IPS-NIHi11 (cell line): ENCODE measurements at regions not wholly inside any gene's neighbourhood (a gene's known extent, or its start where the extent isn't known, plus 50 kb on each side); places are given as distances from the start of the nearest gene placed in this dataset.
"Not testable (repeated sequence)": the region's sequence is repeated elsewhere in the genome, so short reads cannot be mapped to it uniquely, and the experiment has no call there.

Experiments used
- DNase-seq: peaks from one replicate; pipeline ENCODE4 v3.0.0; 2012; ENCODE audit warnings: mixed read lengths, low spot score

DNA sequence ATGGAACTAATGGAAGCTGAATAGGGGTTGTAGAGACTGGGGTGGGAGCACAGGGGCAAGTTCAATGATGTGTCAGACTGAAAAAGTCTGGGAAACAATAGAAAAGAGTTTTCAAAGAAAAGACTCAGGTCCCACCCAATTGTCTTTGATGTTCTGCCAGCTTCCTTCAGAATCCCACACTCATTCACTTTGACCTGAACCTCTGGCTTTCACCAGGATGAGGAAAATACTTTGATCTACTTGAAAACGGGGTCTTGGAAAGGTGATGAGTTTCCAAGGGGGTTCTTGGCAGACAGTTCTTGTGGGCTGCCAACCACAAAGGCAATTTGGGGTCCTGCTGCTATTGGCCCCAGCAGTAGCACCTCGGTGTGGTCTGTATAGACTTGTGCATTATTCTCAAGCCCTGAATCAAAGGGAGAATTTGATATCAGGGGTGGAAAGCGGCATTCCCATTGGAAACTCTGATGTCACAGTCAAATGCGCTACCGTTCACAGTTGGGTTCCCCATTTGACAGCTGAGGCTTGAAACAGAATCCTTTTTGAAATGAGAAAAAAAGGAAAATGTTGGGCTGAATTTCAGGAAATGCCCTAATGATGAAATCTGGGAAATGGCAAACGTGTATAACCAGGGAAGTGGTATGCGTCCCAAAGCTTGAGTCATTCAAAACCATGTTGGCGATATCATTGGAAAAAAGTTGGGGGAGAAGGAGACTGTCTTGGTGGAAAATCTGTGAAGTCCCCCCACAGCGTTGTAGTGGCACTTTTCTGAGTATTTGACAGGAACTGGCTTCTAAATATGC lies 229.2 kb upstream of the LRTM1 start:
- no peak for DNase-seq

DNA sequence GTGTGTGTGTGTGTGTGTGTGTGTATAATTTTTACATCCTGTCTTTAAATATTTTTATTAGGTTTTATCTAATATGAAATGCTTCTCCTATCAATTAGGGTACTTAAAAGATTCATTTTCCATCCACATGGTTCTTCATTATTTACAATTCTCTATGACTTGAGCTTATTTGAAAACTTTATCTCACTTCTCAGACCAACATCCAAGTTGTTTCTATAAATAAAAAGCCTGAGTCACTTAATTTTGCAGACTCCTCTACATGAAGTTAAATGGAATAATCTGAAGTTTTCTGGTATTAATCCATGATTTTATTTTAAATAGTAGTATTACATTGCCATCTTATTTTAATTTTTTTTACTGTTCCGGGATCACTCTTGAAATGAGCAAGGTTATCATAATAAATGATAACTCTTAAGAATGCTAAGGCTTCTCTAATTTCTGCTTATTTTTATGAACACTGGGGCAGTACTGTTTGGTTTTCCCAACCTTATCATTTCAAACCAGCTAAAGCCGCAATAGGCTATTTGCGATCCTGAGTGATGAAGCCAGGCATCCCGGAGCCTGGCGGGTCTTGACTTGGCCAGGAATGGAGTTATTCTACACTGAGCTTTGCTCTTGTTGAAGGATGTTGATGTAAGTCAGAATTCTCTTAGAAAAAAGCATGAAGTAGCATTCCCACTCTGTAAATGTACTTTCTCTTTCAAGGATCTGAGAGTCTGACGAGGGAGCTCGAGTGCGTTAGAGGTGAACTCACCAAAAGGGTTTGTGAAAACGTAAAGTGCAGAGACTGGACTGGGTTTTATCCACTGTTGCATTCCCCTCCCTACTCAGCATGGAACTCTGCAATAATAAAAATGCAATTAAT lies 220.2 kb upstream of the LRTM1 start:
- DNase-seq: no peak

DNA sequence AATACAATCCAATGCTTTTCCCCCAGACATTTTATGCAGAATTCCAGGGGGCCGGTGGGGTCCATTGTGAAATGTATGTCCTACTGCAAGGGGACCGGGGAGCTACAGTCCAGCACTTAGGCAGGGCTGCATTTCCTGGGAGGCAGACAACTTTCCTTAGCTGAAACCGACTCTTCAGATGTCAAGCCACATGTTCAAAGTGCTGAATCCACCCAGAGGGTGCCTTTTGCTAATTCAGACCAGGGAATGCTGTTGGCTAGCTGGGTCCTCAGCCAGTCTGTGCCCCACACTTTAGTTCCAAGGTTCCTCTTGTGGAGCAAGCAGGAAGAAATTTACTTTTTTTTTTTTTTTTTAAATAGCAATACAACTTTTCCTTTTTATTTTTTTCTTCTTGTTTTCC lies 219.5 kb upstream of the LRTM1 start:
- no peak for DNase-seq

DNA sequence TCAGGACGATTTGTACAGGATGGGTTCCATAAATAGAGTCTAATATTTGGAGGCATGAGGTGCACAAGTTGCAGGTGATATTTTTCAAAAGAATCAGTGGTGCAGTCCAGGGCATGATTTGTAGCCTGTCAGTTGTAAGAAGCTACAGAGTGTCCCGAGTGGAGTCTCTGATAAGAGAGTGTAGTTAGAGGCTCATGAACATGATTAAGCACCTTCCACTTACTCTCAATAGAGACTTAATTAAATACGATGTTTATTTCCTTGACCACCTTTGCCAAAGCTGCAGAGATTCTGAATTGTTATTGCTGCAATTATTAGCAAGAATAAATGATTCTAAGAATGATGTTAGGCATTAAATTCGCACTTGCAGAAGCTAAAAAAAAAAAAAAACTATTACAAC lies 218.4 kb upstream of the LRTM1 start:
- no peak for DNase-seq

DNA sequence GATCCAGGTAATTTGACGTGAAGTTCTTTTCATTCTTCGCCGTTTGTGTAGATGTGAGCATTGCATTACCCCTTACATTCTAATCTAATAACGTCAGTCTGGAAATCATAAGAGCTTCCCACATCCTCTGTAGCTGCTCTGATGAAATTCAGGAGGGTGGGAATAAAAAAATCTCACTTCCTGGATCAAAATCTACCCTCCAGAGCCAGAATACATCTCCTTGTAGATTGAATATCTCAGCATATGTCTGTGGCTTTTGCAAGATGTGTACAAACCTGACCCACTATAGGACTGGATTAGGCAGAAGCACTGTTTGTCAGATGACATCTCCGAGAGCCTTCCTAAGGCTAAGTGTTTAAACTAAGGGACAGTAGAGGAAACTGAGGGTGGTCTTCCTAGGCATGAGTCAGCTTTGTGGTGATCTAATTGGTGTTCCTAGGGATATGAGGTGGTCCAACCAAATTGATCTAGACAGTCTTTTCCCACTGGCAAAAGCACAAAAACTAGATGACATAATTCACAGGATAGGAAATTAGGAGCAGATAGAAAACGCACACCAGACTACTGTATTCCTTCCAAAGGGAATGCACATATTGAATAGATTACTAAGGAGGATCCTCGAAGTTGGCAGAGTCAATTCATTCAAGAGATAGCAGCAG lies 216.3 kb upstream of the LRTM1 start:
- no peak for DNase-seq

DNA sequence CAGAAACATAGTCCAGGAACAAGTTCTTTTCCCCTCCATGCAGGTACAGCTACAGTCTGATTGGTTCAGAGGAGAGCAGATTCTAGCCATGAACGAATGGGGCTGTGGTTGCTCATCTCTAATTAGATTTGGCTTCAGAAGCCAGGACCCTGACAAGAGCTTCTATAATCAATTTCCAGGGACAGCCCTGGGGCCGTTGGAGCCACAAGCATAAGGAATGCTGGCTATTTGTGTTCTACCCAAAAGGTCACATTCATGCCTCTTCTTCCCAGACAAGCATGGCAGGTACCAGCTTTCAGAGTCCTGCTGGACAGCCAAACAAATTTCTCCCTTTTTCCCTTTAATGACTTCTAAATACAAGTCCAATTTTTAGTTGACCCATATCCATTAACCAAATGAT lies 215.5 kb upstream of the LRTM1 start:
- no peak for DNase-seq

DNA sequence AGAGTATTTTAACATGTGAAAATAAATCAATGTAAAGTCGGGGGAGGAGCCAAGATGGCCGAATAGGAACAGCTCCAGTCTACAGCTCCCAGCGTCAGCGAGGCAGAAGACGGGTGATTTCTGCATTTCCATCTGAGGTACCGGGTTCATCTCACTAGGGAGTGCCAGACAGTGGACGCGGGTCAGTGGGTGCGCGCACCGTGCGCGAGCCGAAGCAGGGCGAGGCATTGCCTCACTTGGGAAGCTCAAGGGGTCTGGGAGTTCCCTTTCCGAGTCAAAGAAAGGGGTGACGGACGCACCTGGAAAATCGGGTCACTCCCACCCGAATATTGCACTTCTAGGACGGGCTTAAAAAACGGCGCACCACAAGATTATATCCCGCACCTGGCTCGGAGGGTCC lies 208.4 kb upstream of the LRTM1 start:
- DNase-seq: not testable (repeated sequence)

DNA sequence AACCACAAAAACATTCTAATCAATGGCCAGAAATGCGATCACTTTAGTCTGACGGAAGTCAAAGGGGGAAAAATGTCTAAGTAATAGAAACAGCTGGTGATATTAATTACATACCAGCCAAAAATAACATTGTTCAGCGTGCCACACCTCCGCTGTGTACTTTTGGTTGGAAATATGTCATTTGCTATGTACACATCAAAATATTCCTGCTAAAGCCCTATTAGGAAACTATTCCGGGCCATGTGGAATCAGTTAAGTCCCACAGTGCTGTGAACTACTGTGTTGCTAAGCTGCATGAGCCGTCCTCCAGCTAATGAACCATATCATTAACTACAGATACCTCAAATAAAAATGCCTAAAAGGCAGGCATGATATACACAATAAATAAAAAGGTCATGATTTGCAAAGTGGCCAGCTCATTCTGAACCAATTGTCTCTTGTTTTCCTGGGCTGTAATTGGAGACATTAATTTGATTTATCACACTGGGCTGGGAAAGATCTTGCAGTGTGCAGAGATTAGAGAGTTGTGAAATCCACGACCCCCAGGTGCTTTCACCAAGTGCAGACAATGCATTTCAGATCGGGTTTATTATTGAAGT lies 200.5 kb upstream of the LRTM1 start:
- no peak for DNase-seq

DNA sequence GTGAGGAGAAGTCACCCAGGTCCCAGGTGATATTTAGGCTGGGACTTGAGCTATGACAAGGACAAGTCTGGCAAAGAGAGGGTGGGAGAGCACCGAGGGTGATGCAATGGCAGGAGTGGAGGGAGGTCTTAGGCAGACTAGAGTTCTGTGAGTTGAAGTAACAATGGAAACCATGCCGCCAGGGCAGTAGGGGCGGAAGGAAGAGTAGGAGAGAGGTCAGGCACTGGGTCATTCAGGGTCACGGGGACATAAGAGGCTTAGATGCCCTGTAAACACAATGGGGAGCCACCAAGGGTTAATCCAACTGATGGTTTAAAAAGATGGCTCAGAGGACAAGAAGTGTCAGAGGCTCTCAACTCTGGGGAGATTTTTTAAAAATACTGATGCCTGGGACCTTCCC lies 199.7 kb upstream of the LRTM1 start:
- DNase-seq: peak; percentile 19

DNA sequence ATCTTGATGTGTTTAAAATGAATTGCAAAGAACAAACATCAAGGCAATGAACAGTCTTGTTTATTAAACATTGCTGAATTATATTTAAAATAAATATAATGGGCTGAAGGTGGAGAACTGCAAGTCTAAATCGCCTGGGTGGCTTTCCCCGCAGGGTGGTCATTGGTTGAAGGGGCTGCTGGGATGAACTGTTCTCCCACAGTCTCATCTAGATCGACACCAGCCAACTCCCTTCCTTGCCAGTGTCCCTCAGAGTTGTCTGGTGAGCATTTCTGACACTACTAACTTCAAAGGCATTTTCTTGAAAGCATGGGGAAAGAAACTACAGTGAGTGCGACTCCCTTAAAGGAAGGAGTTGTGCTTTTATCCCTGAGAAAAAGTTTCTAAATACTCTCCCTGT lies 196.5 kb upstream of the LRTM1 start:
- DNase-seq: no peak
